IMR-90 (cell line): ENCODE measurements at regions not wholly inside any gene's neighbourhood (a gene's known extent, or its start where the extent isn't known, plus 50 kb on each side); places are given as distances from the start of the nearest gene placed in this dataset.

ENCODE experiments used
- ATAC-seq: fragments of 200-7000 bp; cut with Tn5 transposase; 2 replicates; pipeline ENCODE4 v1.9.1; 2020; ENCODE audit warnings: low read depth, mild to moderate bottlenecking, moderate library complexity
- BruUV-seq: library from RNA; stranded (reverse); fragments of 400-500 nt; replicated peaks from 2 replicates; lab custom pipeline; 2021; lab: Mats Ljungman, UMichigan
- CTCF ChIA-PET: fragments of 300-600 bp; formaldehyde crosslinking; extraction: SDS; loops from one replicate; lab custom pipeline; 2021; ENCODE audit warnings: antibody characterized with exemption; lab: Yijun Ruan, JAX
- POLR2A ChIA-PET: fragments of 300-600 bp; sonication (Branson Sonifier 250); formaldehyde crosslinking; loops from one replicate; lab custom pipeline; 2022; ENCODE audit warnings: antibody characterized with exemption; ENCODE audit not compliant: unreplicated experiment; lab: Charles Lee
- DNase-seq: peaks from one replicate; pipeline ENCODE4 v3.0.0; 2013
- H2AFZ ChIP-seq: replicated peaks from 2 replicates; pipeline ENCODE3; 2013; ENCODE audit warnings: low read length, mild to moderate bottlenecking; ENCODE audit not compliant: poor library complexity
- H2AK5ac ChIP-seq: 2 replicates; pipeline ENCODE4 v1.6.1; 2013; ENCODE audit warnings: low read depth, low read length, inconsistent platforms
- H2AK9ac ChIP-seq: replicated peaks from 2 replicates; pipeline ENCODE3; 2013; ENCODE audit warnings: mild to moderate bottlenecking, low read depth, low read length, moderate library complexity; ENCODE audit not compliant: poor library complexity
- H2BK120ac ChIP-seq: 2 replicates; pipeline ENCODE4 v1.6.1; 2013; ENCODE audit warnings: low read depth, low read length, inconsistent platforms
- H2BK15ac ChIP-seq: 3 replicates; pipeline ENCODE4 v1.6.1; 2013; ENCODE audit warnings: low read depth, low read length, inconsistent platforms
- H2BK20ac ChIP-seq: 2 replicates; pipeline ENCODE4 v1.6.1; 2013; ENCODE audit warnings: low read depth, mild to moderate bottlenecking, inconsistent platforms, low read length, moderate library complexity
- H2BK5ac ChIP-seq: 2 replicates; pipeline ENCODE4 v1.6.1; 2013; ENCODE audit warnings: mild to moderate bottlenecking, low read depth, low read length, inconsistent platforms; ENCODE audit not compliant: poor library complexity, severe bottlenecking
- H3K14ac ChIP-seq: replicated peaks from 2 replicates; pipeline ENCODE4 v1.6.1; 2013; ENCODE audit warnings: low read depth, low read length, inconsistent platforms
- H3K18ac ChIP-seq: 2 replicates; pipeline ENCODE4 v1.6.1; 2013; ENCODE audit warnings: low read depth, low read length, control low read depth
- H3K23ac ChIP-seq: 2 replicates; pipeline ENCODE4 v1.6.1; 2013; ENCODE audit warnings: low read depth, low read length, inconsistent platforms
- H3K27ac ChIP-seq: 2 replicates; pipeline ENCODE4 v1.5.1; 2013; ENCODE audit warnings: mild to moderate bottlenecking, control low read depth, low read length; ENCODE audit not compliant: insufficient read depth
- H3K27me3 ChIP-seq: 2 replicates; pipeline ENCODE4 v1.6.1; 2013; ENCODE audit warnings: low read length; ENCODE audit not compliant: control insufficient read depth, insufficient read depth
- H3K36me3 ChIP-seq: 2 replicates; pipeline ENCODE4 v1.6.1; 2013; ENCODE audit warnings: low read length, mixed read lengths; ENCODE audit not compliant: control insufficient read depth, insufficient read depth
- H3K4ac ChIP-seq: 2 replicates; pipeline ENCODE4 v1.6.1; 2013; ENCODE audit warnings: low read depth, low read length, inconsistent platforms
- H3K4me1 ChIP-seq: 2 replicates; pipeline ENCODE4 v1.6.1; 2013; ENCODE audit warnings: low read length, mixed read lengths; ENCODE audit not compliant: control insufficient read depth, insufficient read depth
- H3K4me2 ChIP-seq: 2 replicates; pipeline ENCODE4 v1.6.1; 2013; ENCODE audit warnings: low read depth, mild to moderate bottlenecking, control low read depth, low read length, moderate library complexity
- H3K4me3 ChIP-seq: 2 replicates; pipeline ENCODE4 v1.5.1; 2013; ENCODE audit warnings: low read depth, mild to moderate bottlenecking, control low read depth, low read length, moderate library complexity; ENCODE audit not compliant: insufficient read depth
- H3K56ac ChIP-seq: 2 replicates; pipeline ENCODE4 v1.6.1; 2013; ENCODE audit warnings: low read length, inconsistent platforms; ENCODE audit not compliant: insufficient read depth; ENCODE audit errors: extremely low read depth
- H3K79me1 ChIP-seq, 2 experiments: 2 replicates each; pipeline ENCODE4 v1.6.1; 2013; ENCODE audit warnings: low read length in 2 of 2, inconsistent platforms in 1 of 2, low read depth in 1 of 2
- H3K9ac ChIP-seq: 2 replicates; pipeline ENCODE4 v1.6.1; 2013; ENCODE audit warnings: low read depth, low read length, control low read depth
- H3K9me1 ChIP-seq: 2 replicates; pipeline ENCODE4 v1.6.1; 2013; ENCODE audit warnings: low read length, inconsistent platforms; ENCODE audit not compliant: insufficient read depth
- H3K9me3 ChIP-seq: 2 replicates; pipeline ENCODE4 v1.6.1; 2013; ENCODE audit warnings: low read length; ENCODE audit not compliant: control insufficient read depth, insufficient read depth
- H4K20me1 ChIP-seq: 2 replicates; pipeline ENCODE4 v1.6.1; 2013; ENCODE audit warnings: low read length, inconsistent platforms; ENCODE audit not compliant: insufficient read depth
- H4K5ac ChIP-seq: 2 replicates; pipeline ENCODE4 v1.6.1; 2013; ENCODE audit warnings: mild to moderate bottlenecking, low read depth, low read length, control low read depth
- H4K8ac ChIP-seq, 2 experiments: 2 replicates each; pipeline ENCODE4 v1.6.1; 2013; ENCODE audit warnings: low read depth in 2 of 2, low read length in 2 of 2, control low read depth in 1 of 2, inconsistent platforms in 1 of 2
- H4K91ac ChIP-seq: 2 replicates; pipeline ENCODE4 v1.6.1; 2013; ENCODE audit warnings: low read depth, low read length, inconsistent platforms; ENCODE audit not compliant: insufficient read depth
- BHLHE40 ChIP-seq: fragments of 150-350 bp; IDR thresholded peaks from 2 replicates; pipeline ENCODE4 v1.6.1; 2016; ENCODE audit warnings: mild to moderate bottlenecking, low read depth, low read length
- CEBPB ChIP-seq: IDR thresholded peaks from 2 replicates; pipeline ENCODE4 v1.6.1; 2012; ENCODE audit warnings: low read depth, low read length, improper control_type of control experiment
- FOS ChIP-seq: fragments of 150-350 bp; IDR thresholded peaks from 2 replicates; pipeline ENCODE4 v1.6.1; 2016; ENCODE audit warnings: low read depth, low read length
- MAFK ChIP-seq: IDR thresholded peaks from 2 replicates; pipeline ENCODE4 v1.6.1; 2012; ENCODE audit warnings: low read depth, low read length, improper control_type of control experiment
- MAZ ChIP-seq: IDR thresholded peaks from 2 replicates; pipeline ENCODE4 v1.6.1; 2012; ENCODE audit warnings: low read depth, mild to moderate bottlenecking, low read length, improper control_type of control experiment, moderate library complexity, borderline replicate concordance
- MXI1 ChIP-seq: IDR thresholded peaks from 2 replicates; pipeline ENCODE4 v1.6.1; 2012; ENCODE audit warnings: low read depth, mild to moderate bottlenecking, low read length, moderate library complexity, borderline replicate concordance
- POLR2A ChIP-seq: IDR thresholded peaks from 2 replicates; pipeline ENCODE4 v1.6.1; 2012; ENCODE audit warnings: mild to moderate bottlenecking, low read depth, low read length
- WGBS, 2 experiments: methylation state at CpG; one replicate each; pipeline versions ENCODE4 v1.1.5 to v1.1.7; 2013; ENCODE audit warnings: missing lambda C conversion rate in 2 of 2; ENCODE audit not compliant: insufficient read length in 1 of 2; ENCODE audit errors: extremely low coverage in 2 of 2; 5-methylcytosine and 5-hydroxymethylcytosine counted together
- dilution Hi-C: fragments of 300-500 bp; cut with HindIII; formaldehyde crosslinking; loops from one replicate; pipeline ENCODE4 v1.14.3; 2018; ENCODE audit warnings: low sequenced_read_pairs; ENCODE audit not compliant: unreplicated experiment
- in situ Hi-C: fragments of 300-500 bp; cut with MboI; formaldehyde crosslinking; loops from 3 replicates; pipeline ENCODE4 v1.14.3; 2019; ENCODE audit warnings: low sequenced_read_pairs, inconsistent platforms, mixed read lengths
- intact Hi-C: fragments of 100-400 bp; cut with micrococcal nuclease; formaldehyde crosslinking; loops from 2 replicates; pipeline ENCODE4 v1.10.0; 2022
- TF ChIP-seq, protein P1 (sequence below): conservative IDR thresholded peaks from 2 replicates; pipeline ENCODE4 v1.5.1; 2012; ENCODE audit warnings: mild to moderate bottlenecking, low read depth, low read length, improper control_type of control experiment
- TF ChIP-seq, protein P2 (sequence below): fragments of 150-350 bp; IDR thresholded peaks from 2 replicates; pipeline ENCODE4 v1.6.1; 2016; ENCODE audit warnings: low read depth, mild to moderate bottlenecking, low read length, moderate library complexity, borderline replicate concordance
- TF ChIP-seq, protein P3 (sequence below): fragments of 150-350 bp; IDR thresholded peaks from 2 replicates; pipeline ENCODE4 v1.6.1; 2017; ENCODE audit warnings: mild to moderate bottlenecking, antibody characterized with exemption, low read length, low read depth

DNA sequence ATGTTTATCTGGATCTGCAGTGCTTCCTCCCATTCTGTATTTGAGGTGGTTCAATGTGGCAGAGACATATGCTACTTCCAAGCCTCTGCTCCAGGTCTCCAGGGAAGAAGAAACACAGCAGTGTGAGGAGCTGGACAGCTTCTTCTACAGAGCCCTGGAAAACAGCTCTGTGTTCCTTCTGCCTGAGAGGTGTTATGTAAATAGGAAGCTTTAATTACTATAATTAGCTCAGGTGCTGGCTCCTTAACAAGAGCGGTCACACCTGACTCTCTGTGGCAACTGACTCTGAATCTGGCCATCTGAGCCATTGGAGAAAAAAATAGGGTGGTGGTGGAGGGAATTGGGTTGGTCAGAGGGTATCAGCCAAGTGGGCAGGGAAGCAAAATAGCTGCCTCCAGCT, 332.4 kb upstream of the BRINP1 start:
- TF ChIP-seq, protein P1, sequence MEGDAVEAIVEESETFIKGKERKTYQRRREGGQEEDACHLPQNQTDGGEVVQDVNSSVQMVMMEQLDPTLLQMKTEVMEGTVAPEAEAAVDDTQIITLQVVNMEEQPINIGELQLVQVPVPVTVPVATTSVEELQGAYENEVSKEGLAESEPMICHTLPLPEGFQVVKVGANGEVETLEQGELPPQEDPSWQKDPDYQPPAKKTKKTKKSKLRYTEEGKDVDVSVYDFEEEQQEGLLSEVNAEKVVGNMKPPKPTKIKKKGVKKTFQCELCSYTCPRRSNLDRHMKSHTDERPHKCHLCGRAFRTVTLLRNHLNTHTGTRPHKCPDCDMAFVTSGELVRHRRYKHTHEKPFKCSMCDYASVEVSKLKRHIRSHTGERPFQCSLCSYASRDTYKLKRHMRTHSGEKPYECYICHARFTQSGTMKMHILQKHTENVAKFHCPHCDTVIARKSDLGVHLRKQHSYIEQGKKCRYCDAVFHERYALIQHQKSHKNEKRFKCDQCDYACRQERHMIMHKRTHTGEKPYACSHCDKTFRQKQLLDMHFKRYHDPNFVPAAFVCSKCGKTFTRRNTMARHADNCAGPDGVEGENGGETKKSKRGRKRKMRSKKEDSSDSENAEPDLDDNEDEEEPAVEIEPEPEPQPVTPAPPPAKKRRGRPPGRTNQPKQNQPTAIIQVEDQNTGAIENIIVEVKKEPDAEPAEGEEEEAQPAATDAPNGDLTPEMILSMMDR = no peak
- TF ChIP-seq, protein P2, sequence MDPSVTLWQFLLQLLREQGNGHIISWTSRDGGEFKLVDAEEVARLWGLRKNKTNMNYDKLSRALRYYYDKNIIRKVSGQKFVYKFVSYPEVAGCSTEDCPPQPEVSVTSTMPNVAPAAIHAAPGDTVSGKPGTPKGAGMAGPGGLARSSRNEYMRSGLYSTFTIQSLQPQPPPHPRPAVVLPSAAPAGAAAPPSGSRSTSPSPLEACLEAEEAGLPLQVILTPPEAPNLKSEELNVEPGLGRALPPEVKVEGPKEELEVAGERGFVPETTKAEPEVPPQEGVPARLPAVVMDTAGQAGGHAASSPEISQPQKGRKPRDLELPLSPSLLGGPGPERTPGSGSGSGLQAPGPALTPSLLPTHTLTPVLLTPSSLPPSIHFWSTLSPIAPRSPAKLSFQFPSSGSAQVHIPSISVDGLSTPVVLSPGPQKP = no peak
- TF ChIP-seq, protein P3, sequence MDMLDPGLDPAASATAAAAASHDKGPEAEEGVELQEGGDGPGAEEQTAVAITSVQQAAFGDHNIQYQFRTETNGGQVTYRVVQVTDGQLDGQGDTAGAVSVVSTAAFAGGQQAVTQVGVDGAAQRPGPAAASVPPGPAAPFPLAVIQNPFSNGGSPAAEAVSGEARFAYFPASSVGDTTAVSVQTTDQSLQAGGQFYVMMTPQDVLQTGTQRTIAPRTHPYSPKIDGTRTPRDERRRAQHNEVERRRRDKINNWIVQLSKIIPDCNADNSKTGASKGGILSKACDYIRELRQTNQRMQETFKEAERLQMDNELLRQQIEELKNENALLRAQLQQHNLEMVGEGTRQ = no peak
- no peak for TF ChIP-seq MAZ
- TF ChIP-seq FOS = no peak
- no peak for TF ChIP-seq BHLHE40
- TF ChIP-seq POLR2A = no peak
- TF ChIP-seq MAFK = no peak
- TF ChIP-seq CEBPB = no peak
- TF ChIP-seq MXI1 = no peak
- H4K91ac ChIP-seq = no peak overlapping the region
- H2AK5ac ChIP-seq = no peak overlapping the region
- intact Hi-C loops (no loop called here), dilution Hi-C loops (no loop called here), in situ Hi-C loops (no loop called here)
- CTCF ChIA-PET = no interaction called here
- no peak overlapping the region for H2BK120ac ChIP-seq
- H4K20me1 ChIP-seq = no peaks in the 10 kb centered on the region
- no peaks in the 10 kb centered on the region for H3K79me1 ChIP-seq
- H3K9ac ChIP-seq = no peak overlapping the region
- H4K8ac ChIP-seq = no peak overlapping the region
- BruUV-seq = no TSS peak
- no peak overlapping the region for H2BK20ac ChIP-seq
- H2AFZ ChIP-seq = no peak overlapping the region
- no peak overlapping the region for H3K4me2 ChIP-seq
- no peak for ATAC-seq
- H3K36me3 ChIP-seq = no peaks in the 10 kb centered on the region
- no peak for DNase-seq
- no peak overlapping the region for H2BK15ac ChIP-seq
- no peak overlapping the region for H3K14ac ChIP-seq
- POLR2A ChIA-PET = no interaction called here
- H3K4me3 ChIP-seq = no peak overlapping the region
- H3K18ac ChIP-seq = no peak overlapping the region
- no peak overlapping the region for H3K27ac ChIP-seq
- H3K4me1 ChIP-seq = no peaks in the 10 kb centered on the region
- H2BK5ac ChIP-seq = no peak overlapping the region
- H4K5ac ChIP-seq = no peak overlapping the region
- H3K4ac ChIP-seq = no peak overlapping the region
- H2AK9ac ChIP-seq = no peak overlapping the region
- H3K9me1 ChIP-seq = no peaks in the 10 kb centered on the region
- no peak overlapping the region for H3K56ac ChIP-seq
- no peaks in the 10 kb centered on the region for H3K27me3 ChIP-seq
- 0% methylated on average over 1 of the region's 1 CpG; no CpG with 5 or more reads in 1 of the 2 experiments for WGBS, 2 experiments
- peaks cover 17% of the 10 kb centered on the region for H3K9me3 ChIP-seq
- H3K23ac ChIP-seq = no peak overlapping the region
